RWPE2 (cell line): ENCODE measurements at regions not wholly inside any gene's neighbourhood (a gene's known extent, or its start where the extent isn't known, plus 50 kb on each side); places are given as distances from the start of the nearest gene placed in this dataset.
"Not testable (repeated sequence)": the region's sequence is repeated elsewhere in the genome, so short reads cannot be mapped to it uniquely, and the experiment has no call there.

Source experiments
- ATAC-seq: fragments of 200-7000 bp; cut with Tn5 transposase; 3 replicates; pipeline ENCODE4 v1.9.1; 2021; ENCODE audit warnings: low read depth
- DNase-seq: peaks from one replicate; pipeline ENCODE4 v3.0.0-alpha.2; 2020; ENCODE audit warnings: low spot score
- H3K27ac ChIP-seq: fragments of 450-650 bp; 2 replicates; pipeline ENCODE4 v1.5.1; 2017; ENCODE audit warnings: mild to moderate bottlenecking; ENCODE audit not compliant: poor library complexity, severe bottlenecking
- H3K27me3 ChIP-seq: fragments of 250-450 bp; sonication (Bioruptor Pico); 2 replicates; pipeline ENCODE4 v1.5.1; 2021; ENCODE audit warnings: mild to moderate bottlenecking, moderate library complexity; ENCODE audit not compliant: insufficient read depth, poor library complexity, severe bottlenecking
- H3K36me3 ChIP-seq: fragments of 250-450 bp; sonication (Bioruptor Pico); 2 replicates; pipeline ENCODE4 v1.5.1; 2020; ENCODE audit warnings: low read depth, mild to moderate bottlenecking, moderate library complexity
- H3K4me1 ChIP-seq: fragments of 250-450 bp; sonication (Bioruptor Pico); 2 replicates; pipeline ENCODE4 v1.5.1; 2021; ENCODE audit warnings: mild to moderate bottlenecking, moderate library complexity; ENCODE audit not compliant: insufficient read depth, poor library complexity, severe bottlenecking
- H3K4me3 ChIP-seq: fragments of 250-450 bp; sonication (Bioruptor Pico); 2 replicates; pipeline ENCODE4 v1.5.1; 2021; ENCODE audit warnings: mild to moderate bottlenecking, moderate library complexity; ENCODE audit not compliant: severe bottlenecking
- H3K9me3 ChIP-seq: fragments of 250-450 bp; sonication (Bioruptor Pico); 2 replicates; pipeline ENCODE4 v1.5.1; 2021; ENCODE audit warnings: mild to moderate bottlenecking, moderate library complexity; ENCODE audit not compliant: severe bottlenecking
- CTCF ChIP-seq: fragments of 450-650 bp; IDR thresholded peaks from one replicate; pipeline ENCODE4 v1.5.1; 2017; ENCODE audit warnings: mild to moderate bottlenecking, moderate library complexity; ENCODE audit not compliant: poor library complexity, severe bottlenecking

DNA sequence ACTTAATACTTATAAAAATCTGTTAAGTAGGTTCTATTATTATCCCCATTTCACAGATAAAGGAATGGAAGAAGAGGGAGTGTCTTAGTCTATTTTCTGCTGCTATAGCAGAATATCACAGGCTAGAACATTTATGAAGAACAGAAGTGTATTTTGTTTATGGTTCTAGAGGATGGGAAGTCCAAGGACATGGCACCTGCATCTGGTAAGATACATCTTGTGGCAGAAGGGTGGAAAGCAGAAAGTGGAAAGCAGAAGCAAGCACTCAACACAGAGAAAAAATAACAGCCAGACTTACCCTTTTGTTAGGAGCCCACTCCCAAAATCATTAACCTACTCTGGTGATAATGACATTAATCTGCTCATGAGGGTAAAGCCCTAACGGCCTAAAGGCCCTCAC, 422.4 kb downstream of the NPIPA8 start:
- no peak for ATAC-seq
- Histone ChIP-seq H3K4me1 (no peaks in the 10 kb centered on the region), H3K4me3 (no peak overlapping the region), H3K36me3 (no peaks in the 10 kb centered on the region), H3K27me3 (peaks cover 3% of the 10 kb centered on the region), H3K27ac (no peak overlapping the region), H3K9me3 (no peaks in the 10 kb centered on the region)
- no peak for DNase-seq
- no peak for TF ChIP-seq CTCF

DNA sequence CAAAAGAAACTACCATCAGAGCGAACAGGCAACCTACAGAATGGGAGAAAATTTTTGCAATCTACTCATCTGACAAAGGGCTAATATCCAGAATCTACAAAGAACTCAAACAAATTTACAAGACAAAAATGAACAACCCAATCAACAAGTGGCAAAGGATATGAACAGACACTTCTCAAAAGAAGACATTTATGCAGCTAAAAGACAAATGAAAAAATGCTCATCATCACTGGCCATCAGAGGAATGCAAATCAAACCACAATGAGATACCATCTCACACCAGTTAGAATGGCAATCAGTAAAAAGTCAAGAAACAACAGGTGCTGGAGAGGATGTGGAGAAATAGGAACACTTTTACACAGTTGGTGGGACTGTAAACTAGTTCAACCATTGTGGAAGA, 425.0 kb downstream of the NPIPA8 start:
- H3K4me1 ChIP-seq: not testable (repeated sequence)

GRCh38 chr16:17906626-17907025, 429.9 kb downstream of the NPIPA8 start:
- ATAC-seq: not testable (repeated sequence)

More for the DNA sequence above, 425.0 kb downstream of the NPIPA8 start:
- ATAC-seq, H3K27me3 ChIP-seq, H3K27ac ChIP-seq, H3K4me3 ChIP-seq, H3K36me3 ChIP-seq, H3K9me3 ChIP-seq, DNase-seq: not testable (repeated sequence)

GRCh38 chr16:17901309-17901708, 430.5 kb upstream of the XYLT1 start:
- TF ChIP-seq CTCF: no peak

More at GRCh38 chr16:17906626-17907025, 429.9 kb downstream of the NPIPA8 start:
- H3K27me3 ChIP-seq, H3K27ac ChIP-seq, DNase-seq, H3K4me3 ChIP-seq, H3K9me3 ChIP-seq, H3K36me3 ChIP-seq, H3K4me1 ChIP-seq: not testable (repeated sequence)

DNA sequence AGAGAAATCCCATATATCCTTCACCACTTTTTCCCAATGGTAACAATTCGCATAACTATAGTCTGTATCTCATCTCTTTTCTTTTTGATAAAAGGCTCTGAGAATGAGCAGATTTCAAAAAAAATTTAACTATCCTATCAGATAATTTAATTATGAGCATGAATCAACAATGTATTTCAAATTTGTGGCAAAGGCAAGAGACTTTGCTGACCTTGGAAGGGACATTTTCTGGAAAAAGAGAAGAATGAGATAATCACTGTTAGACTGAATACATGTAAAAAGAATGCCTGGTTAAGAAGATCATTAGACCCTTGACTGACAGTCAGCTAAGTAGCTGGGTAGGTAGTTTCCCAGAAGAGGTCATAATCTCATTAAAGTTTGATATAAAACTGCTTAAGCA, 428.4 kb upstream of the XYLT1 start:
- no peaks in the 10 kb centered on the region for H3K27me3 ChIP-seq
- ATAC-seq: no peak
- no peak overlapping the region for H3K27ac ChIP-seq
- H3K4me3 ChIP-seq: no peak overlapping the region
- DNase-seq: no peak
- TF ChIP-seq CTCF: no peak
- H3K36me3 ChIP-seq: no peaks in the 10 kb centered on the region
- H3K4me1 ChIP-seq: no peaks in the 10 kb centered on the region
- peaks cover 2% of the 10 kb centered on the region for H3K9me3 ChIP-seq

More at GRCh38 chr16:17901309-17901708, 430.5 kb upstream of the XYLT1 start:
- H3K27me3 ChIP-seq: no peaks in the 10 kb centered on the region
- no peaks in the 10 kb centered on the region for H3K36me3 ChIP-seq
- no peak overlapping the region for H3K27ac ChIP-seq
- H3K4me3 ChIP-seq: no peak overlapping the region
- H3K9me3 ChIP-seq: peaks cover 4% of the 10 kb centered on the region
- ATAC-seq (no peak), DNase-seq (no peak)
- no peaks in the 10 kb centered on the region for H3K4me1 ChIP-seq

GRCh38 chr16:17887963-17888362, 417.2 kb upstream of the XYLT1 start:
- ATAC-seq (0 out of 3 replicates have a peak, but pooled peaks have one; percentile 49), DNase-seq (no peak)
- Histone ChIP-seq H3K36me3 (no peaks in the 10 kb centered on the region), H3K27me3 (peaks cover 10% of the 10 kb centered on the region), H3K27ac (no peak overlapping the region), H3K4me3 (no peak overlapping the region), H3K4me1 (no peaks in the 10 kb centered on the region), H3K9me3 (no peaks in the 10 kb centered on the region)
- TF ChIP-seq CTCF: no peak
